ENCODE measurements at regions not wholly inside any gene's neighbourhood (a gene's known extent, or its start where the extent isn't known, plus 50 kb on each side); places are given as distances from the start of the nearest gene placed in this dataset.
"Not testable (repeated sequence)": the region's sequence is repeated elsewhere in the genome, so short reads cannot be mapped to it uniquely, and the experiment has no call there.

- no peak for DNase-seq
These were observed 192.2 kb upstream of the RPS23 start for GRCh38 chr5:82470185-82470994.

- no peak for DNase-seq
These were observed 188.9 kb upstream of the RPS23 start for GRCh38 chr5:82466986-82467561.

- DNase-seq: no peak
These were observed 187.1 kb upstream of the RPS23 start for GRCh38 chr5:82465235-82465634.

- no peak for DNase-seq
These were observed 181.5 kb upstream of the RPS23 start for GRCh38 chr5:82459626-82460025.

- DNase-seq: not testable (repeated sequence)
These were observed 177.2 kb upstream of the RPS23 start for GRCh38 chr5:82455317-82455716.

- DNase-seq: no peak
These were observed 170.2 kb upstream of the RPS23 start for GRCh38 chr5:82448374-82448773.

- DNase-seq: no peak
These were observed 169.8 kb upstream of the RPS23 start for GRCh38 chr5:82447913-82448312.

GRCh38 chr5:82446809-82447208 is 168.7 kb upstream of the RPS23 start:
- no peak for DNase-seq

GRCh38 chr5:82445726-82446335 is 167.7 kb upstream of the RPS23 start:
- DNase-seq: no peak

- no peak for DNase-seq
These were observed 161.7 kb upstream of the RPS23 start for GRCh38 chr5:82439750-82440445.

GRCh38 chr5:82437565-82437964 is 159.4 kb upstream of the RPS23 start:
- not testable (repeated sequence) for DNase-seq

- DNase-seq: no peak
These were observed 158.1 kb upstream of the RPS23 start for GRCh38 chr5:82436291-82436690.

- not testable (repeated sequence) for DNase-seq
These were observed 156.8 kb upstream of the RPS23 start for GRCh38 chr5:82434696-82435660.

GRCh38 chr5:82426464-82427154 is 148.5 kb upstream of the RPS23 start:
- no peak for DNase-seq

- peak; percentile 16 to 87 for DNase-seq
These were observed 147.4 kb upstream of the RPS23 start for GRCh38 chr5:82425591-82425990.

GRCh38 chr5:82424211-82424610 is 146.1 kb upstream of the RPS23 start:
- peak in 1 of 2 experiments; percentile 16 for DNase-seq

- no peak for DNase-seq
These were observed 144.6 kb upstream of the RPS23 start for GRCh38 chr5:82422751-82423181.

- no peak for DNase-seq
These were observed 144.0 kb upstream of the RPS23 start for GRCh38 chr5:82422001-82422740.

GRCh38 chr5:82421119-82421518 is 143.0 kb upstream of the RPS23 start:
- DNase-seq: no peak

- DNase-seq: not testable (repeated sequence)
These were observed 142.4 kb upstream of the RPS23 start for GRCh38 chr5:82420524-82420923.
